Astrocyte (in vitro differentiated cells and primary cell): ENCODE measurements at regions not wholly inside any gene's neighbourhood (a gene's known extent, or its start where the extent isn't known, plus 50 kb on each side); places are given as distances from the start of the nearest gene placed in this dataset.

ENCODE experiments used
- DNase-seq: peaks from one replicate; pipeline ENCODE4 v3.0.0-alpha.2; 2010; ENCODE audit warnings: low read depth
- FAIRE-seq: peaks from 2 replicates; lab custom pipeline; 2011; peaks lifted over from hg19 to GRCh38; lab: Jason Lieb, UNC
- H2AFZ ChIP-seq: 2 replicates; pipeline ENCODE4 v1.6.0; 2012; ENCODE audit warnings: low read depth, low read length, inconsistent platforms
- H3K27ac ChIP-seq: 2 replicates; pipeline ENCODE4 v1.5.1; 2011; ENCODE audit warnings: low read depth, low read length, inconsistent platforms
- H3K27me3 ChIP-seq: 2 replicates; pipeline ENCODE4 v1.6.0; 2011; ENCODE audit warnings: low read length, inconsistent platforms; ENCODE audit not compliant: insufficient read depth
- H3K36me3 ChIP-seq: 2 replicates; pipeline ENCODE4 v1.5.1; 2011; ENCODE audit warnings: low read length, inconsistent platforms; ENCODE audit not compliant: insufficient read depth
- H3K4me1 ChIP-seq: 2 replicates; pipeline ENCODE4 v1.5.1; 2011; ENCODE audit warnings: low read length, inconsistent platforms; ENCODE audit not compliant: insufficient read depth
- H3K4me2 ChIP-seq: 2 replicates; pipeline ENCODE4 v1.6.0; 2012; ENCODE audit warnings: low read length, inconsistent platforms
- H3K4me3 ChIP-seq: 2 replicates; pipeline ENCODE4 v1.5.1; 2011; ENCODE audit warnings: low read depth, mild to moderate bottlenecking, low read length, inconsistent platforms; ENCODE audit not compliant: insufficient read depth
- H3K79me2 ChIP-seq: 2 replicates; pipeline ENCODE4 v1.6.0; 2012; ENCODE audit warnings: mild to moderate bottlenecking, low read length, inconsistent platforms; ENCODE audit not compliant: insufficient read depth
- H3K9ac ChIP-seq: 2 replicates; pipeline ENCODE4 v1.6.0; 2012; ENCODE audit warnings: mild to moderate bottlenecking, low read length, inconsistent platforms
- H3K9me3 ChIP-seq: 2 replicates; pipeline ENCODE4 v1.5.1; 2012; ENCODE audit warnings: low read depth, mild to moderate bottlenecking, low read length, inconsistent platforms; ENCODE audit not compliant: insufficient read depth
- H4K20me1 ChIP-seq: 2 replicates; pipeline ENCODE4 v1.6.0; 2012; ENCODE audit warnings: low read length, inconsistent platforms; ENCODE audit not compliant: insufficient read depth
- H3K27ac Mint-ChIP-seq: one replicate; pipeline ENCODE4 v1.8.0; 2021; ENCODE audit warnings: mild to moderate bottlenecking, mixed read lengths; ENCODE audit not compliant: unreplicated experiment
- H3K27me3 Mint-ChIP-seq: one replicate; pipeline ENCODE4 v1.8.0; 2021; ENCODE audit warnings: low read depth, mixed read lengths; ENCODE audit not compliant: unreplicated experiment
- H3K36me3 Mint-ChIP-seq: one replicate; pipeline ENCODE4 v1.8.0; 2021; ENCODE audit warnings: low read depth, mixed read lengths; ENCODE audit not compliant: unreplicated experiment
- H3K4me1 Mint-ChIP-seq: one replicate; pipeline ENCODE4 v1.8.0; 2021; ENCODE audit warnings: low read depth, mixed read lengths; ENCODE audit not compliant: unreplicated experiment
- H3K4me3 Mint-ChIP-seq: one replicate; pipeline ENCODE4 v1.8.0; 2021; ENCODE audit warnings: mild to moderate bottlenecking, moderate library complexity, mixed read lengths; ENCODE audit not compliant: unreplicated experiment
- H3K9me3 Mint-ChIP-seq: one replicate; pipeline ENCODE4 v1.8.0; 2021; ENCODE audit warnings: mild to moderate bottlenecking, mixed read lengths; ENCODE audit not compliant: unreplicated experiment
- EZH2 ChIP-seq: IDR thresholded peaks from 2 replicates; pipeline ENCODE4 v1.6.1; 2012; ENCODE audit warnings: mild to moderate bottlenecking, low read length, inconsistent platforms; ENCODE audit not compliant: insufficient read depth
- TF ChIP-seq, protein P1 (sequence below): IDR thresholded peaks from 2 replicates; pipeline ENCODE4 v1.5.1; 2011; ENCODE audit warnings: low read depth, mild to moderate bottlenecking, inconsistent platforms, low read length, moderate library complexity; ENCODE audit not compliant: insufficient read depth

DNA sequence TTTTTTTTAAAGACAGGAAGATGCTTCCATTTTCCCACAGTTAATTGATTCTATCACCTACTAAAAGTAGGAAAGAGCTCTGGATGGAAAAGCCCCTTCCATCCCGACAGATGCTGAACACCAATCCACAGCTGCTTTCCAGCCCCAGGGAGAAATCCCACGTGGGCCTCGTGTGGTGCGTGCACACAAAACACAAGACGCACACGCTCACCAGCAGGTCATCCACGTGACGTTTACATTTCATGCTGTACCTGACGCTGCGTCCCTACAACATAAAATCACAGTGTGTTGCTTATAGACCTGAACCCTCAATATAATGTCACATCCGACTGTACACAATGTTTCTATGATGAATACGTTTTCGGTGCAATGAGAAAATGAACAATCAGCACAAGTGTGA, 50.2 kb upstream of the DACT2 start:
- no peak overlapping the region for H3K9ac ChIP-seq

GRCh38 chr6:168370310-168370991, 50.9 kb upstream of the DACT2 start:
- no peak overlapping the region for H3K4me2 ChIP-seq
- no peaks in the 10 kb centered on the region for H3K9me3 ChIP-seq
- H4K20me1 ChIP-seq: no peaks in the 10 kb centered on the region
- no peak overlapping the region for H3K4me3 ChIP-seq
- no peak overlapping the region for H3K27ac ChIP-seq
- Mint-ChIP-seq H3K36me3 (no peaks in the 10 kb centered on the region), H3K9me3 (peaks cover 3% of the 10 kb centered on the region), H3K4me1 (peaks cover 6% of the 10 kb centered on the region), H3K4me3 (no peak overlapping the region), H3K27ac (no peak overlapping the region), H3K27me3 (peaks cover 37% of the 10 kb centered on the region)
- no peaks in the 10 kb centered on the region for H3K79me2 ChIP-seq
- no peaks in the 10 kb centered on the region for H3K27me3 ChIP-seq
- no peak overlapping the region for H2AFZ ChIP-seq
- no peak overlapping the region for H3K9ac ChIP-seq
- H3K36me3 ChIP-seq: no peaks in the 10 kb centered on the region
- FAIRE-seq: no peak
- no peaks in the 10 kb centered on the region for H3K4me1 ChIP-seq
- no peak for DNase-seq
- no peak for TF ChIP-seq EZH2
- TF ChIP-seq, protein P1, sequence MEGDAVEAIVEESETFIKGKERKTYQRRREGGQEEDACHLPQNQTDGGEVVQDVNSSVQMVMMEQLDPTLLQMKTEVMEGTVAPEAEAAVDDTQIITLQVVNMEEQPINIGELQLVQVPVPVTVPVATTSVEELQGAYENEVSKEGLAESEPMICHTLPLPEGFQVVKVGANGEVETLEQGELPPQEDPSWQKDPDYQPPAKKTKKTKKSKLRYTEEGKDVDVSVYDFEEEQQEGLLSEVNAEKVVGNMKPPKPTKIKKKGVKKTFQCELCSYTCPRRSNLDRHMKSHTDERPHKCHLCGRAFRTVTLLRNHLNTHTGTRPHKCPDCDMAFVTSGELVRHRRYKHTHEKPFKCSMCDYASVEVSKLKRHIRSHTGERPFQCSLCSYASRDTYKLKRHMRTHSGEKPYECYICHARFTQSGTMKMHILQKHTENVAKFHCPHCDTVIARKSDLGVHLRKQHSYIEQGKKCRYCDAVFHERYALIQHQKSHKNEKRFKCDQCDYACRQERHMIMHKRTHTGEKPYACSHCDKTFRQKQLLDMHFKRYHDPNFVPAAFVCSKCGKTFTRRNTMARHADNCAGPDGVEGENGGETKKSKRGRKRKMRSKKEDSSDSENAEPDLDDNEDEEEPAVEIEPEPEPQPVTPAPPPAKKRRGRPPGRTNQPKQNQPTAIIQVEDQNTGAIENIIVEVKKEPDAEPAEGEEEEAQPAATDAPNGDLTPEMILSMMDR: peak; percentile 29

More for the DNA sequence above, 50.2 kb upstream of the DACT2 start:
- no peaks in the 10 kb centered on the region for H4K20me1 ChIP-seq
- peaks cover 3% of the 10 kb centered on the region for H3K9me3 Mint-ChIP-seq
- H2AFZ ChIP-seq: no peak overlapping the region
- FAIRE-seq (no peak), DNase-seq (no peak)
- no peaks in the 10 kb centered on the region for H3K36me3 ChIP-seq
- H3K27ac Mint-ChIP-seq: peak overlapping the region; percentile 34
- no peak overlapping the region for H3K4me2 ChIP-seq
- no peaks in the 10 kb centered on the region for H3K36me3 Mint-ChIP-seq
- peaks cover 6% of the 10 kb centered on the region for H3K4me1 Mint-ChIP-seq
- no peak overlapping the region for H3K4me3 ChIP-seq
- no peak overlapping the region for H3K27ac ChIP-seq
- TF ChIP-seq, protein P1: no peak
- TF ChIP-seq EZH2: no peak
- no peaks in the 10 kb centered on the region for H3K9me3 ChIP-seq
- H3K79me2 ChIP-seq: no peaks in the 10 kb centered on the region
- H3K27me3 Mint-ChIP-seq: peaks cover 34% of the 10 kb centered on the region
- H3K4me3 Mint-ChIP-seq: no peak overlapping the region
- H3K27me3 ChIP-seq: no peaks in the 10 kb centered on the region
- no peaks in the 10 kb centered on the region for H3K4me1 ChIP-seq

DNA sequence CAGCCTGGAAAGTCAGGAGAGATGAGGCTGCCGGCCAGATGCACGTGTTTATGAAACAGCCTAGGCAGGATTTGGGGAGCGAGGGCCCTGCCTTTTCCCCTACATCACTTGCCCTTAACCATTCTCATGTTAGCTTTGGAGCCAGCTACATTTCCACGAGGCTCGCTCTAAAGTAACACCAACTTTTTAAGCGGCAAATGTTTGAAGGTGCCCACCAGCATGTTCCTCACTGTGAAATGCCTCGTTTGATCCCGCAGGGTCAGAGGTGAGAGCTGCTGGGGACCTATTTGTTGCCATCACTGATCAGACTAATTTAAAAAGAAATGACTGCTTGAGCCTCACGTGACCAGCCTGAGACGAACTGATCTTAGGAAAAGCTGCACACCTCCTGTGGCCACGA, 51.6 kb upstream of the DACT2 start:
- no peak for DNase-seq
- Histone ChIP-seq H3K27ac (no peak overlapping the region), H3K79me2 (no peaks in the 10 kb centered on the region), H2AFZ (no peak overlapping the region), H3K4me2 (no peak overlapping the region), H3K27me3 (no peaks in the 10 kb centered on the region), H3K4me1 (no peaks in the 10 kb centered on the region), H3K4me3 (no peak overlapping the region), H3K36me3 (no peaks in the 10 kb centered on the region), H4K20me1 (no peaks in the 10 kb centered on the region), H3K9ac (no peak overlapping the region), H3K9me3 (no peaks in the 10 kb centered on the region)
- TF ChIP-seq, protein P1: no peak
- TF ChIP-seq EZH2: no peak
- H3K4me3 Mint-ChIP-seq: no peak overlapping the region
- H3K4me1 Mint-ChIP-seq: peaks cover 6% of the 10 kb centered on the region
- no peaks in the 10 kb centered on the region for H3K36me3 Mint-ChIP-seq
- no peak overlapping the region for H3K27ac Mint-ChIP-seq
- FAIRE-seq: no peak
- H3K9me3 Mint-ChIP-seq: peaks cover 3% of the 10 kb centered on the region
- peaks cover 37% of the 10 kb centered on the region for H3K27me3 Mint-ChIP-seq
